GM21423 (cell line): ENCODE measurements at regions not wholly inside any gene's neighbourhood (a gene's known extent, or its start where the extent isn't known, plus 50 kb on each side); places are given as distances from the start of the nearest gene placed in this dataset.

ENCODE experiments used
- ATAC-seq: cut with Tn5 transposase; IDR thresholded peaks from one replicate; pipeline ENCODE4 v1.9.1; 2021; ENCODE audit warnings: mild to moderate bottlenecking, moderate library complexity; ENCODE audit not compliant: unreplicated experiment

GRCh38 chr2:128399690-128400291 lies 81.1 kb upstream of the HS6ST1 start:
- ATAC-seq, result no peak

GRCh38 chr2:128401680-128402079 lies 83.0 kb upstream of the HS6ST1 start:
- ATAC-seq, result no peak

- no peak for ATAC-seq
Observed at GRCh38 chr2:128402911-128403670, 84.4 kb upstream of the HS6ST1 start.

- ATAC-seq, result no peak
Observed at GRCh38 chr2:128403814-128404708, 85.4 kb upstream of the HS6ST1 start.

- ATAC-seq, result no peak
Observed at GRCh38 chr2:128404709-128405466, 86.2 kb upstream of the HS6ST1 start.

- ATAC-seq, result no peak
Observed at GRCh38 chr2:128405467-128405900, 86.8 kb upstream of the HS6ST1 start.

- ATAC-seq, result no peak
Observed at GRCh38 chr2:128405981-128406613, 87.4 kb upstream of the HS6ST1 start.

GRCh38 chr2:128406736-128407554 lies 88.3 kb upstream of the HS6ST1 start:
- ATAC-seq, result no peak

- no peak for ATAC-seq
Observed at GRCh38 chr2:128408349-128409305, 90.0 kb upstream of the HS6ST1 start.

- ATAC-seq, result no peak
Observed at GRCh38 chr2:128409326-128410034, 90.8 kb upstream of the HS6ST1 start.

GRCh38 chr2:128410035-128410757 lies 91.5 kb upstream of the HS6ST1 start:
- no peak for ATAC-seq

GRCh38 chr2:128410758-128411215 lies 92.1 kb upstream of the HS6ST1 start:
- no peak for ATAC-seq

- no peak for ATAC-seq
Observed at GRCh38 chr2:128411431-128411830, 92.8 kb upstream of the HS6ST1 start.

GRCh38 chr2:128412181-128412871 lies 93.7 kb upstream of the HS6ST1 start:
- ATAC-seq, result no peak

- no peak for ATAC-seq
Observed at GRCh38 chr2:128413014-128413717, 94.5 kb upstream of the HS6ST1 start.
